ENCODE measurements at regions not wholly inside any gene's neighbourhood (a gene's known extent, or its start where the extent isn't known, plus 50 kb on each side); places are given as distances from the start of the nearest gene placed in this dataset.

DNA sequence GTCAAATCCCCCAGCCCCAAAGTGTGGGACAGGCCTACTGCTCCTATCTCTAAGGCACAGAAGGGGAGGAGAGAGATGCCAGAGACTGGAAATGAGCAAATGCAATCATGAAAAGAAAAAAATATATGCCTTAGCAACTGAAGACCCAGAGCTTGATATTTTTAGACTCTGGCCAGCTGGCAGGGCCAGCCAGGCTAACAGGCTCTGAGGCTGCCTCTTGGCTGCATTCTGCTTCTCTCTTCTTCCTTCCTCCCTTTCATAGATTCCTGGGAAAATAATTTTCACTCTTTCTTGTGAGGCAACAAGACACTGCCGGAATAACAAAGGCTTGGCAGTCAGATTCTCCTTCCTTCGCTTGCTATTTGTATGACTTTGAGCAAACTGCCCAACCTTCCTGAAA, 209.1 kb downstream of the RAD51AP2 start:
- H2BK5ac ChIP-seq (ENCODE audit: insufficient read length, low read length): no peak overlapping the region
- no CpG with 5 or more reads among the region's 2 CpGs for WGBS (ENCODE audit: extremely low coverage, insufficient read length, low lambda C conversion rate)

More for the DNA sequence above, 209.1 kb downstream of the RAD51AP2 start:
- Histone ChIP-seq H3K79me2 (ENCODE audit: insufficient read depth, low read length) (no peaks in the 10 kb centered on the region), H3K23ac (ENCODE audit: insufficient read length, low read depth, low read length) (no peak overlapping the region), H2BK120ac (ENCODE audit: low read depth, low read length, poor library complexity, severe bottlenecking) (no peak overlapping the region), H2BK15ac (ENCODE audit: low read depth, low read length) (no peak overlapping the region), H3K18ac (ENCODE audit: insufficient read length, low read depth, low read length) (no peak overlapping the region), H3K56ac (ENCODE audit: insufficient read length, low read depth, low read length) (no peak overlapping the region), H4K20me1 (ENCODE audit: control insufficient read depth, insufficient read depth, insufficient read length) (no peaks in the 10 kb centered on the region), H4K5ac (ENCODE audit: insufficient read length, low read depth, low read length) (no peak overlapping the region), H4K8ac (replicated peaks; ENCODE audit: insufficient read length, low read depth, low read length) (no peak overlapping the region), H4K91ac (ENCODE audit: insufficient read length, low read depth, low read length) (no peak overlapping the region), H3K14ac (ENCODE audit: insufficient read depth, low read length) (no peak overlapping the region), H3K4me2 (ENCODE audit: insufficient read depth, insufficient read length, low read length) (no peak overlapping the region), H3K27me3 (ENCODE audit: insufficient read depth, low read length) (no peaks in the 10 kb centered on the region), H3K4ac (ENCODE audit: low read depth, low read length) (no peak overlapping the region), H3K4me1 (ENCODE audit: insufficient read depth, low read length) (peaks cover 6% of the 10 kb centered on the region; the same call in 1 of the 2 replicates), H2AK5ac (ENCODE audit: insufficient read length, low read length) (no peak overlapping the region), H3K9me3 (ENCODE audit: control insufficient read depth, low read depth, low read length) (no peaks in the 10 kb centered on the region), H3K79me1 (ENCODE audit: insufficient read depth, low read depth, low read length, poor library complexity, severe bottlenecking) (no peaks in the 10 kb centered on the region), H2BK20ac (ENCODE audit: low read depth, low read length, poor library complexity, severe bottlenecking) (no peak overlapping the region), H3K27ac (ENCODE audit: insufficient read length, low read depth, low read length) (no peak overlapping the region), H3K23me2 (ENCODE audit: insufficient read length, low read depth, low read length, poor library complexity, severe bottlenecking) (no peaks in the 10 kb centered on the region), H3K9ac (ENCODE audit: extremely low read depth, insufficient read length, low read length) (no peak overlapping the region), H3T11ph (ENCODE audit: low read length) (no peak overlapping the region), H2BK12ac (ENCODE audit: insufficient read length, low read depth, low read length) (no peak overlapping the region), H2AFZ (ENCODE audit: low read length) (no peak overlapping the region)
- Mint-ChIP-seq H3K4me1 (peaks cover 19 to 20% of the 10 kb centered on the region in 2 experiments), H3K27ac (no peak overlapping the region), H3K36me3 (ENCODE audit: insufficient read depth in 1 of 3, low read depth in 3 of 3) (no peaks in the 10 kb centered on the region), H3K9me3 (no peaks in the 10 kb centered on the region), H3K27me3 (ENCODE audit: low read depth) (no peaks in the 10 kb centered on the region), H3K4me3 (no peak overlapping the region)
- TF ChIP-seq, protein P1, sequence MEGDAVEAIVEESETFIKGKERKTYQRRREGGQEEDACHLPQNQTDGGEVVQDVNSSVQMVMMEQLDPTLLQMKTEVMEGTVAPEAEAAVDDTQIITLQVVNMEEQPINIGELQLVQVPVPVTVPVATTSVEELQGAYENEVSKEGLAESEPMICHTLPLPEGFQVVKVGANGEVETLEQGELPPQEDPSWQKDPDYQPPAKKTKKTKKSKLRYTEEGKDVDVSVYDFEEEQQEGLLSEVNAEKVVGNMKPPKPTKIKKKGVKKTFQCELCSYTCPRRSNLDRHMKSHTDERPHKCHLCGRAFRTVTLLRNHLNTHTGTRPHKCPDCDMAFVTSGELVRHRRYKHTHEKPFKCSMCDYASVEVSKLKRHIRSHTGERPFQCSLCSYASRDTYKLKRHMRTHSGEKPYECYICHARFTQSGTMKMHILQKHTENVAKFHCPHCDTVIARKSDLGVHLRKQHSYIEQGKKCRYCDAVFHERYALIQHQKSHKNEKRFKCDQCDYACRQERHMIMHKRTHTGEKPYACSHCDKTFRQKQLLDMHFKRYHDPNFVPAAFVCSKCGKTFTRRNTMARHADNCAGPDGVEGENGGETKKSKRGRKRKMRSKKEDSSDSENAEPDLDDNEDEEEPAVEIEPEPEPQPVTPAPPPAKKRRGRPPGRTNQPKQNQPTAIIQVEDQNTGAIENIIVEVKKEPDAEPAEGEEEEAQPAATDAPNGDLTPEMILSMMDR (conservative IDR thresholded peaks at IDR 0.05): no peak
- no peak for DNase-seq

Measured in H9 (cell line).